Small intestine (tissue), 7 donors: ENCODE measurements at regions not wholly inside any gene's neighbourhood (a gene's known extent, or its start where the extent isn't known, plus 50 kb on each side); places are given as distances from the start of the nearest gene placed in this dataset.

Experiments used
- DNase-seq, 2 donors: peaks; one replicate each; pipeline versions ENCODE4 v3.0.0 to v3.0.0-alpha.2; 2013
- FAIRE-seq: peaks from 2 replicates; lab custom pipeline; 2012; peaks lifted over from hg19 to GRCh38; lab: Jason Lieb, UNC
- H3K27ac ChIP-seq, 3 donors: one replicate each; pipeline ENCODE4 v1.5.1; 2013; ENCODE audit warnings: low read length in 2 of 3, mild to moderate bottlenecking in 2 of 3, control low read depth in 1 of 3, inconsistent platforms in 1 of 3, low read depth in 1 of 3, moderate library complexity in 1 of 3
- H3K27me3 ChIP-seq, 3 donors: one replicate each; pipeline ENCODE4 v1.6.1; 2013; ENCODE audit warnings: low read length in 3 of 3, inconsistent platforms in 1 of 3; ENCODE audit not compliant: control insufficient read depth in 3 of 3, insufficient read depth in 3 of 3
- H3K36me3 ChIP-seq, 3 donors: one replicate each; pipeline ENCODE4 v1.6.1; 2013; ENCODE audit warnings: low read length in 3 of 3, inconsistent platforms in 1 of 3, low read depth in 1 of 3, mild to moderate bottlenecking in 1 of 3, moderate library complexity in 1 of 3; ENCODE audit not compliant: control insufficient read depth in 3 of 3, insufficient read depth in 2 of 3
- H3K4me1 ChIP-seq, 3 donors: one replicate each; pipeline ENCODE4 v1.6.1; 2013; ENCODE audit warnings: low read length in 2 of 3, inconsistent platforms in 1 of 3, low read depth in 1 of 3, mild to moderate bottlenecking in 1 of 3, moderate library complexity in 1 of 3; ENCODE audit not compliant: control insufficient read depth in 3 of 3, insufficient read depth in 2 of 3
- H3K4me3 ChIP-seq, 3 donors: one replicate each; pipeline ENCODE4 v1.5.1; 2013; ENCODE audit warnings: low read length in 3 of 3, control low read depth in 1 of 3, inconsistent platforms in 1 of 3, low read depth in 1 of 3, mild to moderate bottlenecking in 1 of 3, moderate library complexity in 1 of 3
- H3K9me3 ChIP-seq, 2 donors: one replicate each; pipeline ENCODE4 v1.6.1; 2013; ENCODE audit warnings: low read depth in 1 of 2, low read length in 1 of 2; ENCODE audit not compliant: control insufficient read depth in 2 of 2, insufficient read depth in 1 of 2
- WGBS, 3 donors: extraction: QIAGEN DNeasy Blood & Tissue Kit; methylation state at CpG; one replicate each; pipeline ENCODE4 v1.1.7; 2013; 5-methylcytosine and 5-hydroxymethylcytosine counted together
- donor health status: healthy with polysubstance abuse.
- donor health status: control.
- donor health status: control.
- donor health status: Bipolar disorder and iron deficiency.
- donor health status: healthy.

DNA sequence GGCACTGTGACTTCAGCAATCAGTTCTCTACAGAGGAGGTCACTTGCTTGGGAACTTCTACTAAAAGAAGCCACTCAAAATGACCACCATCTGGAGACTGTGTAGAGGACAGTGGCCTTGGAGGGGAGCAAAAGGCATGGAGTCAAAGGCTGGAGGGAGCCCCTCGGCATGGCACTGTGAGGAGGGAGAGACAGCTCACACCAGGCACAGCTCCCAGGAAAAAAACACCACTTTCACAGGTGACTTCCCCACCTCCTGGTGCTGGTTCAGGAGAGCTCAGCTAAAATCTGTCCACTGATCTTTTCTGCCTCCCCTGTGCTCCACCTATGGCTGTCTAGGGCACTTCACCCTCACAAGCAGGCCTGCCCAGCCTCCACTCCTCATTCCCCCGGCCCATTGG lies 649.4 kb upstream of the MGMT start:
- Histone ChIP-seq H3K27ac (no peak overlapping the region), H3K36me3 (no peaks in the 10 kb centered on the region), H3K27me3 (no peaks in the 10 kb centered on the region), H3K4me3 (no peak overlapping the region), H3K9me3 (no peaks in the 10 kb centered on the region), H3K4me1 (no peaks in the 10 kb centered on the region)
- no peak for DNase-seq
- FAIRE-seq = no peak
- 45 to 79% (median 77%) methylated on average over 1 to 2 of the region's 2 CpGs for WGBS, 3 donors

- H3K9me3 ChIP-seq = no peaks in the 10 kb centered on the region
- no peak overlapping the region for H3K4me3 ChIP-seq
- no peaks in the 10 kb centered on the region for H3K27me3 ChIP-seq
- no peaks in the 10 kb centered on the region for H3K36me3 ChIP-seq
- no peak for DNase-seq
- H3K27ac ChIP-seq = no peak overlapping the region
- no peak for FAIRE-seq
- H3K4me1 ChIP-seq = no peaks in the 10 kb centered on the region
- 59 to 74% (median 68%) methylated on average over 7 of the region's 7 CpGs for WGBS, 3 donors
These were observed 646.4 kb upstream of the MGMT start for GRCh38 chr10:128820663-128821062.

DNA sequence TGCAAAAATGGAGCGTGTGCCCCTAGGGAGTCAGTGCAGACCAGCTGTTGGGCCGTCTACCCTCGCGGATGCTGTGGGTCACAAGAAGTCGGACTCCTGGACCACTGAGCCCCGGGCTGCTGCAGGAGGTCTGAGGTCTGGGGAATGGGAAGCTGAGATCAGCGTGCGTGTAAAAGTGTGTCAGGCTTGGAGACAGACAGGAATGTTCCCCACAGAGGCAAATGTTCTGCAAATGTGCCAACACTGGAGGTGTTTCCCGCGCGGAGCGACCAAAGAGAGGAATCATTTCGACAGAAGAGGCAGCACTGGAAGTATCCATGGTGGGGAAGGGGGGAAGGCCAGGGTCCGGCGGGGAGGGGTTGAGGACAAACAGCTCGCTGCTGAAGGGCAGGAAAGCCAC lies 643.8 kb upstream of the MGMT start:
- FAIRE-seq (no peak), DNase-seq (no peak)
- Histone ChIP-seq H3K4me1 (no peaks in the 10 kb centered on the region), H3K36me3 (no peaks in the 10 kb centered on the region), H3K27me3 (no peaks in the 10 kb centered on the region), H3K27ac (no peak overlapping the region), H3K9me3 (no peaks in the 10 kb centered on the region), H3K4me3 (no peak overlapping the region)
- WGBS, 3 donors = 88 to 93% (median 90%) methylated on average over 16 of the region's 16 CpGs

- no peak for DNase-seq
- Histone ChIP-seq H3K36me3 (no peaks in the 10 kb centered on the region), H3K27ac (no peak overlapping the region), H3K9me3 (no peaks in the 10 kb centered on the region), H3K4me3 (no peak overlapping the region), H3K27me3 (no peaks in the 10 kb centered on the region), H3K4me1 (no peaks in the 10 kb centered on the region)
- FAIRE-seq = no peak
- 63 to 73% (median 71%) methylated on average over 6 of the region's 6 CpGs for WGBS, 3 donors
These were observed 641.4 kb upstream of the MGMT start for GRCh38 chr10:128825626-128826025.

DNA sequence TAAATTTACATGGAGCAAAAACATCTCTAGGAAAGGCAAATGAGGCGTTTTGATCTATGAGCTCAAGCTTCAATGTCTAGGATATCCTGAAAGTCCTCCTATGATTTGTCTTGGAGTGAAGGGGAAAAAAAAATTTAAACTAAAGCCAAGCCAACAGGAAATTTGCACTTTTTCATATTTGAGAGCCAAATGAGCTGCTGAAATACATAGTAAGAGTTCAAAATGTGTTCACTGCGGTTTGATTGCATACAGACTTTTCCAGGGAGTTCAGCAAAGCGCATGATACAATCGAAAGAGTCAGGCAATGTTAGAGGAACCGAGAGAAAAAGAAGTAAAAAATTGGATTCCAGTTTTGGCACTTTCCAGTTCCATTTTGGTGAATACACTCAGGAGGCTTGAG lies 633.4 kb upstream of the MGMT start:
- 69 to 88% (median 80%) methylated on average over 5 of the region's 5 CpGs for WGBS, 3 donors
- no peaks in the 10 kb centered on the region for H3K9me3 ChIP-seq
- H3K4me1 ChIP-seq = no peaks in the 10 kb centered on the region
- no peak for DNase-seq
- no peaks in the 10 kb centered on the region for H3K36me3 ChIP-seq
- no peak overlapping the region for H3K27ac ChIP-seq
- H3K27me3 ChIP-seq = no peaks in the 10 kb centered on the region
- H3K4me3 ChIP-seq = no peak overlapping the region
- FAIRE-seq = no peak

GRCh38 chr10:128835361-128835760 lies 631.7 kb upstream of the MGMT start:
- no peaks in the 10 kb centered on the region for H3K4me1 ChIP-seq
- H3K27me3 ChIP-seq = no peaks in the 10 kb centered on the region
- H3K36me3 ChIP-seq = no peaks in the 10 kb centered on the region
- no peak overlapping the region for H3K4me3 ChIP-seq
- no peaks in the 10 kb centered on the region for H3K9me3 ChIP-seq
- DNase-seq (no peak), FAIRE-seq (no peak)
- 67 to 84% (median 69%) methylated on average over 5 of the region's 5 CpGs for WGBS, 3 donors
- H3K27ac ChIP-seq = no peak overlapping the region

- WGBS, 3 donors = 79 to 90% (median 83%) methylated on average over 2 of the region's 2 CpGs
- H3K4me3 ChIP-seq = no peak overlapping the region
- H3K9me3 ChIP-seq = no peaks in the 10 kb centered on the region
- no peaks in the 10 kb centered on the region for H3K36me3 ChIP-seq
- H3K27me3 ChIP-seq = no peaks in the 10 kb centered on the region
- DNase-seq (no peak), FAIRE-seq (no peak)
- no peak overlapping the region for H3K27ac ChIP-seq
- no peaks in the 10 kb centered on the region for H3K4me1 ChIP-seq
These were observed 629.6 kb upstream of the MGMT start for GRCh38 chr10:128837478-128837877.

DNA sequence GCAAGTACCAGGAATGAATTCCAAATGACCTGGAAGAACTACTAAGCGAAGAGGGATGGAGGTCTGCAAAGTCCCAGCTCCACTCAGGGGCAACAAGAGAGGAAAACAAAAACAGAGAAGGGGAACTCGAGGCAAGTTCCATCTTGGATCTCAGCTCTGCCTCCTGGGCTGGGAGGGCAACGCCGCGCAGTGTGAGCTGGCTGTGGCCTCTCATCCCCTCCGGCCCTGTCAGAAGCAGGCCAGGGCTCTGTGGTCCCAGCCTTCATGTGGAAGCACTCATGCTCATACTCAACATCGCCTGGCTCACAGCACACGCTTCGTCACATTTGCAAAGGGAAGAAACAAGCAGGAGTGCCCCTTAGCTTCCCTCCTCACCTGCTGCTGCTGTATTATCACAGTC lies 627.9 kb upstream of the MGMT start:
- H3K36me3 ChIP-seq = no peaks in the 10 kb centered on the region
- FAIRE-seq = no peak
- no peaks in the 10 kb centered on the region for H3K9me3 ChIP-seq
- no peaks in the 10 kb centered on the region for H3K4me1 ChIP-seq
- H3K27me3 ChIP-seq = no peaks in the 10 kb centered on the region
- no peak for DNase-seq
- H3K4me3 ChIP-seq = no peak overlapping the region
- WGBS, 3 donors = 89 to 93% (median 92%) methylated on average over 9 of the region's 9 CpGs
- no peak overlapping the region for H3K27ac ChIP-seq

DNA sequence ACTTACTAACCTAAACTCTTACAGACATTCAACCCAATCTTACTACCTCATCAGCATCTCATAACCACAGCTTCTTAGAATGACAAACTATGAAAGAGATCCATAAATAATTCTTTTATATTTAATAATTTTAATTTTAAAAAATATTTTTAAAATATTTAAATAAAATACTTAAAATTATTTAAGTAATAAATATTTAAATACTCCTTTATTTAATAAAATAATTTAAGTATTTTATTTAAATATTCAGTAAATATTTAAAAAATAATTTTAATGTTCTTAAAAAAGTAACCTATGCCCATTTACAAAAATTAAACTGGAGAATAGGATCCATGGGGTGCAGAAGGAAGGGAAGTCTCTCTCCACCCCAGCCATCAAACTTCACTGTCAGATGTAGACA lies 627.3 kb upstream of the MGMT start:
- Histone ChIP-seq H3K27me3 (no peaks in the 10 kb centered on the region), H3K4me3 (no peak overlapping the region), H3K36me3 (no peaks in the 10 kb centered on the region), H3K27ac (no peak overlapping the region), H3K9me3 (no peaks in the 10 kb centered on the region), H3K4me1 (no peaks in the 10 kb centered on the region)
- DNase-seq (no peak), FAIRE-seq (peak; percentile 71)
